ENCODE measurements at regions not wholly inside any gene's neighbourhood (a gene's known extent, or its start where the extent isn't known, plus 50 kb on each side); places are given as distances from the start of the nearest gene placed in this dataset.

DNA sequence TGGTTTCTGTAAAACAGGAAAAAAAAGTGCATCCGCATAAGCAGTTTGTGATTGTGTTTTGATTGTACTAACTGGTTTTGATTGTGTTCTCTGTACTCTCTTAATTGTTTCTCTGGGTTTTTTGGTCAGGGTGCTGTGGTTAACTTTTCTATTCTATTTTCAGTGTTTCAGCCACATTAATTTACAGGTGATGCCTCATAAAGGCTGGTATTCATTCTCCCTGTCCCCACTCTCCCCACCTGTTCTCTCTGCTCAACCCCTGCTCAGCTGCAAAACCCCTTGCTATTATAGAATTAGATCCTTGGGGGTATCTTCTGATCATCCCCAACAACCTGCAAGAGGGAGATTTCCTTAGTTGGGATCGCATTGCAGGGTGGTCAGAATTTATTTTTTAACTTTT lies 285.4 kb upstream of the AZI2 start:
- TF ChIP-seq, protein P1, sequence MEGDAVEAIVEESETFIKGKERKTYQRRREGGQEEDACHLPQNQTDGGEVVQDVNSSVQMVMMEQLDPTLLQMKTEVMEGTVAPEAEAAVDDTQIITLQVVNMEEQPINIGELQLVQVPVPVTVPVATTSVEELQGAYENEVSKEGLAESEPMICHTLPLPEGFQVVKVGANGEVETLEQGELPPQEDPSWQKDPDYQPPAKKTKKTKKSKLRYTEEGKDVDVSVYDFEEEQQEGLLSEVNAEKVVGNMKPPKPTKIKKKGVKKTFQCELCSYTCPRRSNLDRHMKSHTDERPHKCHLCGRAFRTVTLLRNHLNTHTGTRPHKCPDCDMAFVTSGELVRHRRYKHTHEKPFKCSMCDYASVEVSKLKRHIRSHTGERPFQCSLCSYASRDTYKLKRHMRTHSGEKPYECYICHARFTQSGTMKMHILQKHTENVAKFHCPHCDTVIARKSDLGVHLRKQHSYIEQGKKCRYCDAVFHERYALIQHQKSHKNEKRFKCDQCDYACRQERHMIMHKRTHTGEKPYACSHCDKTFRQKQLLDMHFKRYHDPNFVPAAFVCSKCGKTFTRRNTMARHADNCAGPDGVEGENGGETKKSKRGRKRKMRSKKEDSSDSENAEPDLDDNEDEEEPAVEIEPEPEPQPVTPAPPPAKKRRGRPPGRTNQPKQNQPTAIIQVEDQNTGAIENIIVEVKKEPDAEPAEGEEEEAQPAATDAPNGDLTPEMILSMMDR (IDR thresholded peaks at IDR 0.05; ENCODE audit: borderline replicate concordance, control extremely low read depth, extremely low read depth, insufficient read depth, missing control alignments), result no peak
- in situ Hi-C loops (cut with MboI; ENCODE audit: low sequenced_read_pairs, unreplicated experiment), result no loop called here
- no peak for DNase-seq (ENCODE audit: low spot score)

GRCh38 chr3:28637742-28638141 lies 289.1 kb upstream of the AZI2 start:
- in situ Hi-C loops (cut with MboI; ENCODE audit: low sequenced_read_pairs, unreplicated experiment), result no loop called here
- TF ChIP-seq, protein P1 (IDR thresholded peaks at IDR 0.05; ENCODE audit: borderline replicate concordance, control extremely low read depth, extremely low read depth, insufficient read depth, missing control alignments), result no peak
- DNase-seq (ENCODE audit: low spot score), result no peak

DNA sequence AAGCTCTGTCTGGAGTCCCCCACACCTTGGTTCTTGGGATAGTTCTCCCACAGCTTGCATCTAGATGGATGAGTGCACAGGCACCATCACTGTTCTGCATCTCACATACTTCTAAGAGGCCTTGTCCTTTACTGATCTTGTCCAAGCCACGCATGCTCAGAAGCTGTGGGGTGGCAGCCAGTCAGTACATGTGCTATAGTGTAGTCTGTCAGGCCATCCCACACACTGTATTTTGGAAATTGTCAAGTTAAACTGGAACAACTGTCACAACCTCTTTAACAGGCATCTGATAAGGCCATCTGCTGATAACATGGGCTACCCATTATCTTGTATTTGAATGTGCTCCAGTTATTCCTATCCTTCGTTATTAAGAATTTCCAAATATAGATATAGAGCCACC lies 296.5 kb upstream of the AZI2 start:
- TF ChIP-seq, protein P1 (IDR thresholded peaks at IDR 0.05; ENCODE audit: borderline replicate concordance, control extremely low read depth, extremely low read depth, insufficient read depth, missing control alignments), result no peak
- in situ Hi-C loops (cut with MboI; ENCODE audit: low sequenced_read_pairs, unreplicated experiment), result no loop called here
- DNase-seq (ENCODE audit: low spot score), result no peak

GRCh38 chr3:28646435-28646834 lies 297.8 kb upstream of the AZI2 start:
- in situ Hi-C loops (cut with MboI; ENCODE audit: low sequenced_read_pairs, unreplicated experiment), result no loop called here
- TF ChIP-seq, protein P1 (IDR thresholded peaks at IDR 0.05; ENCODE audit: borderline replicate concordance, control extremely low read depth, extremely low read depth, insufficient read depth, missing control alignments), result no peak
- no peak for DNase-seq (ENCODE audit: low spot score)

DNA sequence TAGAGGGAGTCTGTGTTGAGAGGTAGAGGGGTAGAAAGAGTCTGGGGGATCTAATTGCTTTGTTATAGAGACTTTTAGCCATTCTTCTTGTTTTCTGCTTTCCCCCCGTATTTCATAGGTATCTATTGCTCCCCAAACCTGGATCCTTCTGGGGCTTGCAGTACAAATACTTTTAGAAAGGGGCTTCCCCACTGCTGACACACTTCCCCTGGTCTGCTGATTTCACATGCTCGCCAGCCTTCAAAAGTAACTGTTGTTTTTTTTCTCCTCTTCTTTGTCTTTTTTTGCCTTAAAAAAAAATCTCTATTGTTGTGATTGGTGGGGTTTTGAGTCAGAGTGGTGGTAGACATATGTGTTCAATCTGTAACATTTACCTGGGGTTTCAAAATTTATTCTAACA lies 300.6 kb upstream of the AZI2 start:
- no peak for DNase-seq (ENCODE audit: low spot score)
- in situ Hi-C loops (cut with MboI; ENCODE audit: low sequenced_read_pairs, unreplicated experiment), result no loop called here
- TF ChIP-seq, protein P1 (IDR thresholded peaks at IDR 0.05; ENCODE audit: borderline replicate concordance, control extremely low read depth, extremely low read depth, insufficient read depth, missing control alignments), result no peak

- in situ Hi-C loops (cut with MboI; ENCODE audit: low sequenced_read_pairs, unreplicated experiment), result no loop called here
- TF ChIP-seq, protein P1 (IDR thresholded peaks at IDR 0.05; ENCODE audit: borderline replicate concordance, control extremely low read depth, extremely low read depth, insufficient read depth, missing control alignments), result no peak
- no peak for DNase-seq (ENCODE audit: low spot score)
Measured at GRCh38 chr3:28651159-28651558, 302.5 kb upstream of the AZI2 start.

GRCh38 chr3:28664123-28664522 lies 315.5 kb upstream of the AZI2 start:
- in situ Hi-C loops (cut with MboI; ENCODE audit: low sequenced_read_pairs, unreplicated experiment), result no loop called here
- TF ChIP-seq, protein P1 (IDR thresholded peaks at IDR 0.05; ENCODE audit: borderline replicate concordance, control extremely low read depth, extremely low read depth, insufficient read depth, missing control alignments), result no peak
- DNase-seq (ENCODE audit: low spot score), result no peak
